Common myeloid progenitor, CD34-positive (primary cell): ENCODE measurements at regions not wholly inside any gene's neighbourhood (a gene's known extent, or its start where the extent isn't known, plus 50 kb on each side); places are given as distances from the start of the nearest gene placed in this dataset.

Experiments used
- CTCF ChIA-PET: fragments of 350-600 bp; sonication (Branson Sonifier 250); formaldehyde crosslinking; loops from one replicate; lab custom pipeline; 2021; ENCODE audit warnings: antibody characterized with exemption; lab: Charles Lee
- POLR2A ChIA-PET: fragments of 350-600 bp; sonication (Branson Sonifier 250); formaldehyde crosslinking; loops from one replicate; lab custom pipeline; 2021; ENCODE audit warnings: antibody characterized with exemption; lab: Charles Lee
- DNase-seq, 3 donors: peaks; one replicate each; pipeline versions ENCODE4 v3.0.0 to v3.0.0-alpha.2; 2013
- H3K27ac ChIP-seq, 2 experiments: 1 replicate in 1 of 2; 2 replicates in 1 of 2; pipeline ENCODE4 v1.7.0; 2013; ENCODE audit warnings: inconsistent platforms in 2 of 2, low read length in 2 of 2, mild to moderate bottlenecking in 2 of 2, low read depth in 1 of 2, moderate library complexity in 1 of 2; ENCODE audit not compliant: severe bottlenecking in 2 of 2, insufficient read depth in 1 of 2, poor library complexity in 1 of 2
- H3K27me3 ChIP-seq, 5 experiments: replicated peaks in 2 of 5; 1 replicate in 3 of 5; 2 replicates in 2 of 5; pipeline versions ENCODE4 v1.6.1 to v1.7.0; 2013; ENCODE audit warnings: low read length in 4 of 5, mild to moderate bottlenecking in 2 of 5, moderate library complexity in 2 of 5, inconsistent platforms in 1 of 5; ENCODE audit not compliant: insufficient read depth in 5 of 5, control insufficient read depth in 4 of 5
- H3K36me3 ChIP-seq, 4 experiments: 1 replicate in 2 of 4; 2 replicates in 2 of 4; pipeline versions ENCODE4 v1.6.1 to v1.7.0; 2013; ENCODE audit warnings: low read length in 3 of 4, control low read depth in 1 of 4, mild to moderate bottlenecking in 1 of 4; ENCODE audit not compliant: control insufficient read depth in 4 of 4, insufficient read depth in 4 of 4
- H3K4me1 ChIP-seq, 4 experiments: 1 replicate in 3 of 4; 2 replicates in 1 of 4; pipeline versions ENCODE4 v1.6.1 to v1.7.1; 2013; ENCODE audit warnings: low read length in 3 of 4, mild to moderate bottlenecking in 3 of 4, control low read depth in 1 of 4, inconsistent platforms in 1 of 4, moderate library complexity in 1 of 4; ENCODE audit not compliant: control insufficient read depth in 4 of 4, insufficient read depth in 4 of 4; ENCODE audit errors: control extremely low read depth in 1 of 4
- H3K4me3 ChIP-seq, 7 experiments: 1 replicate in 4 of 7; 2 replicates in 3 of 7; pipeline versions ENCODE4 v1.5.1 to v1.7.0; 2013; ENCODE audit warnings: mild to moderate bottlenecking in 7 of 7, low read length in 6 of 7, moderate library complexity in 6 of 7, inconsistent platforms in 2 of 7, low read depth in 2 of 7, control low read depth in 1 of 7; ENCODE audit not compliant: insufficient read depth in 4 of 7, control insufficient read depth in 1 of 7; ENCODE audit errors: extremely low read depth in 1 of 7
- H3K9me3 ChIP-seq, 5 experiments: 1 replicate in 4 of 5; 2 replicates in 1 of 5; pipeline versions ENCODE4 v1.6.1 to v1.7.1; 2013; ENCODE audit warnings: low read length in 4 of 5, mild to moderate bottlenecking in 2 of 5, inconsistent platforms in 1 of 5, low read depth in 1 of 5, moderate library complexity in 1 of 5; ENCODE audit not compliant: control insufficient read depth in 4 of 5, insufficient read depth in 2 of 5; ENCODE audit errors: control extremely low read depth in 1 of 5
- WGBS: methylation state at CpG from one replicate; pipeline ENCODE4 v1.1.5; 2013; ENCODE audit not compliant: insufficient coverage; 5-methylcytosine and 5-hydroxymethylcytosine counted together

DNA sequence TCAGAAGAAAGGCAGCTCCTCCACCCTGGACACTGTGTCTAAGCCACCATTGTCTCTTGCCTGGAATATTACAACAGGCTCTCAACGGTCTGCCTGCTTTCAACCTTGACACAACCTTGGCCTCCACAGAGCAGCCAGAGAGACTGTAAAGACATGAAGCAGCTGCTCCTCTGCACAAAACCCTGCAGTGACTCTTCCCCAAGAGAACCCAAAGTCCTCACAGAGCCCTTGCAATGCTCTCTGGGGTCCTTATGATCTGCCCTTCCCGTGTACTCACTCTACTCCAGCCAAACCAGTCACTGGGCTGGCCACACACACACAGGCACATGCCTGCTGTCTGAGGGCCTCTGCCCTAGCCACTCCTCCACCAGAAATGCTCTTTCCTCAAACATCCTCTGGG, 75.9 kb upstream of the CPEB2 start:
- H3K4me3 ChIP-seq, result no peak overlapping the region
- no peaks in the 10 kb centered on the region for H3K36me3 ChIP-seq
- CTCF ChIA-PET, result no interaction called here
- POLR2A ChIA-PET, result no interaction called here
- no peaks in the 10 kb centered on the region for H3K4me1 ChIP-seq
- H3K9me3 ChIP-seq, result no peaks in the 10 kb centered on the region
- H3K27ac ChIP-seq, result no peak overlapping the region
- no peak for DNase-seq
- 92% methylated on average over 2 of the region's 2 CpGs for WGBS
- no peaks in the 10 kb centered on the region for H3K27me3 ChIP-seq

DNA sequence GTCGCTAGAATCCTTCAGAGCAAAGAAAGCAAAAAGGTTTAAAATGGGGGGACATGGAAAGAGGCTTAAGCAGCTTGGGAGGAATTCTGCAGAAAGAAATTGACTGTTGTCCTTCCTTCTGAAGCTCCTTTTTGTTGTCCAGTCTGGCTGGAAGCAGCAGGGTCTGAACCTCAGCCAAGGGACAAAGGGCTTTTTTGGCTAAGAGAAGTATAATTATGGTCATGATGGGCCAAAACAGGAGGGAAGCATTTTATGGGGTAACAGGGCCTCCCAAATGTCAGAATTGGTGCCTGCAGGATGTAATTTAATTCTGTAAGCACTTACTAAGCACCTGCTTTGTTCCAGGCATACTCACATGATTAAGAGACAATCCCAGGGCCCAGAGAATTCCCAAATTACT, 74.2 kb upstream of the CPEB2 start:
- no peak for DNase-seq
- POLR2A ChIA-PET, result no interaction called here
- Histone ChIP-seq H3K27me3 (no peaks in the 10 kb centered on the region), H3K9me3 (no peaks in the 10 kb centered on the region), H3K27ac (no peak overlapping the region), H3K36me3 (no peaks in the 10 kb centered on the region), H3K4me1 (no peaks in the 10 kb centered on the region), H3K4me3 (no peak overlapping the region)
- WGBS, result no CpG with 5 or more reads among the region's 1 CpG
- CTCF ChIA-PET, result no interaction called here

DNA sequence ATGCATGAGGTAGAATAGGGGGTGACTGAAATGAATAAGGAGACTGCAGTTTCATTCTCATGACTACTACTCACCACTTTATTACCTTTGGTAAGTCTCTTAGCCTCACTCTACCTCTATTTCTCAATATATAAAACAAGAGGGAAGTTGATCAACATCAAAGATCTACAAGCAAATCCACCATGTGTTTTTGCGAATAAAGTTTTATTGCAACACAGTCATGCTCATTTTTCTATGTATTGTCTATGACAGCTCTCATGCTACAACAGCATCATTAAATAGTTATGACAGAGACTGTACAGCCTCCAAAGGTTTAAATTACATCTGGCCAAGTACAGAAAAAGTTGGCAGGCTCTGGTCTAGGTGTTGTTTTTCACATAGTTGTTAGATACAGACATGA, 72.6 kb upstream of the CPEB2 start:
- 100% methylated on average over 1 of the region's 1 CpG for WGBS
- Histone ChIP-seq H3K36me3 (no peaks in the 10 kb centered on the region), H3K27me3 (no peaks in the 10 kb centered on the region), H3K9me3 (no peaks in the 10 kb centered on the region), H3K27ac (no peak overlapping the region), H3K4me3 (no peak overlapping the region), H3K4me1 (no peaks in the 10 kb centered on the region)
- CTCF ChIA-PET, result no interaction called here
- no peak for DNase-seq
- POLR2A ChIA-PET, result no interaction called here

DNA sequence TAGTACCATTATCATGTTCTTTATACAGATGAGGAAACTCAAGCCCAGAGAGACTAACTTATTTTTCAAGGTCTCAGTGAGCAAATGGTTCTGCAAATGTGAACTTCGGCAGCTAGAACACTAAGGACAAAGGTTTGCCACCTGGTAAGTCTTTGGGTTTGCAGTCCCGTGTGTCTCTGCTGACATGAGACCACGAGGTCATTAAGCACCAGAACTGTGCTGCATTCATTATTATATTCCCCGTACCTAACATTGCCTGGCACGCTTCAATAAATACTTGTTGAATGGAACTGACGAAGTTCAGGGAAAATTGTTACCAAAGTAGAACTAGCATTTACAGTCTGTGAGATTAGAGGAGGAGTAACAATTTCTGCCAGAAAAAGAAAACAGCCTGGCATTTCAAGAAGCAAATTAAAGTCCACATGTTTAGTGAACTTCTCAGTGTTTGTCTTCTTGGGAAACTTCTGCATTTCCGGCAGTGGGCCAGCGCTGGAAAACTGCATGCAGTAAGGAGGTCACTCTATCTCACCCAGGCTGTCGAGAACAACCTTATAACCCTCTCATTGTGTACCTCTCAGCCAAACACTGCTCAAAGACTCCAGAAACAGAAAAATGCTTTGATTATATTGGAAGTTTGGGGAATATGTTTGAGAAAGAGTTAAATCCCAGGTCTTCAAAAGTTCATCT, 67.4 kb upstream of the CPEB2 start:
- DNase-seq, result no peak
- H3K9me3 ChIP-seq, result peaks cover 0 to 2% (median 0%) of the 10 kb centered on the region in 5 experiments
- H3K4me3 ChIP-seq, result no peak overlapping the region
- POLR2A ChIA-PET, result no interaction called here
- H3K4me1 ChIP-seq, result no peaks in the 10 kb centered on the region
- CTCF ChIA-PET, result no interaction called here
- no peak overlapping the region for H3K27ac ChIP-seq
- H3K27me3 ChIP-seq, result no peaks in the 10 kb centered on the region
- H3K36me3 ChIP-seq, result no peaks in the 10 kb centered on the region
- WGBS, result 97% methylated on average over 6 of the region's 9 CpGs

DNA sequence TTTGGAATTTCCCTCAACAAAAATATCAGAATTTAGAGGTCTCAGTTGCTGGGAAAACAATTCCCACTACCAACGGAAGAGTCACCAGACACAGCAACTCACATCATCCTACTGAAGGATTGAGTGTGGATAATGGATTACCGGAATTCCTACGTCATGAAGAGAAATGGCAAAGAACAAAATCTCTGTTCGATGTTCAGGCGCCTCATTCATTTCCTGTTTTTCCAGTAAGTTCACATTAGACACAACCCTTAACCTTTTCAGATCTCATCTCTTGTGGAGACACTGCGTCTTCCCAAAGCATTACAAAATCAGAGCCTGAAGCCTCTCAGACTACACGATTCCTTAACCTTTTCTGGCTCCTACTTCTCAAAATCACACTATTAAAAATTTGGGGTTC, 58.5 kb upstream of the CPEB2 start:
- no peak for DNase-seq
- no peak overlapping the region for H3K4me3 ChIP-seq
- H3K9me3 ChIP-seq, result no peaks in the 10 kb centered on the region
- 95% methylated on average over 4 of the region's 7 CpGs for WGBS
- H3K27me3 ChIP-seq, result no peaks in the 10 kb centered on the region
- CTCF ChIA-PET, result no interaction called here
- no peak overlapping the region for H3K27ac ChIP-seq
- H3K36me3 ChIP-seq, result no peaks in the 10 kb centered on the region
- POLR2A ChIA-PET, result no interaction called here
- no peaks in the 10 kb centered on the region for H3K4me1 ChIP-seq

DNA sequence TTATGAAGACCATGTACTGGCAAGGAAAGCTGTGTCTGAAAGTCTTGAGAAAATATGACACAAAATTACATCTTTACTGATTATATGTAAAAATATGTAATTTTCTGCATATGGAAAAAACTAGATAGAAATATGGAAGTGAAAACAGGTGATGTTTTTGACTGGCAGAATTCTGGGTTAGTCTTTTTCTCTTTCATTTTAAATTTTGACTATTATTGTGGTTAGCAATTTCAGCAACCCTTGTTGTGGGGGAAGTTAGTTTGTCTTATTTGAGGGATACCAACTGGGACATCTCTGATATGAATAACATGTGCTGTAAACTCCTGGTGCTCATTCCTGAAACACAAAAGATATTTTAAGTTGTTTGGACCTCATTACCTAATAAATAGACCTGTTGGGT, 49.9 kb upstream of the CPEB2 start:
- H3K27ac ChIP-seq, result no peak overlapping the region
- H3K4me3 ChIP-seq, result no peak overlapping the region
- H3K36me3 ChIP-seq, result no peaks in the 10 kb centered on the region
- H3K27me3 ChIP-seq, result no peaks in the 10 kb centered on the region
- peaks cover 0 to 3% (median 0%) of the 10 kb centered on the region in 5 experiments for H3K9me3 ChIP-seq
- ChIA-PET CTCF (no interaction called here), POLR2A (no interaction called here)
- no peak for DNase-seq
- no peaks in the 10 kb centered on the region for H3K4me1 ChIP-seq
